ENCODE measurements at regions not wholly inside any gene's neighbourhood (a gene's known extent, or its start where the extent isn't known, plus 50 kb on each side); places are given as distances from the start of the nearest gene placed in this dataset.

DNA sequence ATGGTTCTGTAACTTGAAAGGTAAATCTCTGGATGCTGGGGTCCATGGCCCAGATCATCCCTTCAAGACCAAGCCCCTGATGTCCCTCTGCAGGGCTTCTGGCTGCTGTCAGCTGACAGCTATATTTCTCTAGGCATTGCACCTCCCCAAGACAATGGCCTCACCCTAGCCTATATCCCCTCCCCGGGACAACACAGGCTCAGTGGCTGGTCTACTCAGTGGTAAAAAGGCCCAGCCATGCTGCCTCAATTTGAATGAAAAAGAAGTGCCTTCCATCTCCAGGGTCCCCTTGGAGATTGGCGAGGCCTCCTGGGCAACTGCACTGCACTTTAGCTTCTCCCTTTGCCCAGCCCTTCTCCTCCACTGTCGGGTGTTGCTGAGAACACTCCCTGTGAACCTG lies 602.8 kb downstream of the CDH26 start:
- H3K27ac Mint-ChIP-seq (ENCODE audit: unreplicated experiment): no peak overlapping the region
- no peak for DNase-seq (ENCODE audit: low spot score)
- no peaks in the 10 kb centered on the region for H3K36me3 Mint-ChIP-seq (ENCODE audit: low read depth)
- no peak overlapping the region for H3K4me3 Mint-ChIP-seq (ENCODE audit: unreplicated experiment)
- H3K4me1 Mint-ChIP-seq (ENCODE audit: low read depth): no peaks in the 10 kb centered on the region
- peaks cover 16% of the 10 kb centered on the region for H3K27me3 Mint-ChIP-seq (ENCODE audit: low read depth)
- H3K9me3 Mint-ChIP-seq (ENCODE audit: low read depth): no peaks in the 10 kb centered on the region
- TF ChIP-seq, protein P1, sequence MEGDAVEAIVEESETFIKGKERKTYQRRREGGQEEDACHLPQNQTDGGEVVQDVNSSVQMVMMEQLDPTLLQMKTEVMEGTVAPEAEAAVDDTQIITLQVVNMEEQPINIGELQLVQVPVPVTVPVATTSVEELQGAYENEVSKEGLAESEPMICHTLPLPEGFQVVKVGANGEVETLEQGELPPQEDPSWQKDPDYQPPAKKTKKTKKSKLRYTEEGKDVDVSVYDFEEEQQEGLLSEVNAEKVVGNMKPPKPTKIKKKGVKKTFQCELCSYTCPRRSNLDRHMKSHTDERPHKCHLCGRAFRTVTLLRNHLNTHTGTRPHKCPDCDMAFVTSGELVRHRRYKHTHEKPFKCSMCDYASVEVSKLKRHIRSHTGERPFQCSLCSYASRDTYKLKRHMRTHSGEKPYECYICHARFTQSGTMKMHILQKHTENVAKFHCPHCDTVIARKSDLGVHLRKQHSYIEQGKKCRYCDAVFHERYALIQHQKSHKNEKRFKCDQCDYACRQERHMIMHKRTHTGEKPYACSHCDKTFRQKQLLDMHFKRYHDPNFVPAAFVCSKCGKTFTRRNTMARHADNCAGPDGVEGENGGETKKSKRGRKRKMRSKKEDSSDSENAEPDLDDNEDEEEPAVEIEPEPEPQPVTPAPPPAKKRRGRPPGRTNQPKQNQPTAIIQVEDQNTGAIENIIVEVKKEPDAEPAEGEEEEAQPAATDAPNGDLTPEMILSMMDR (IDR thresholded peaks at IDR 0.05): no peak

DNA sequence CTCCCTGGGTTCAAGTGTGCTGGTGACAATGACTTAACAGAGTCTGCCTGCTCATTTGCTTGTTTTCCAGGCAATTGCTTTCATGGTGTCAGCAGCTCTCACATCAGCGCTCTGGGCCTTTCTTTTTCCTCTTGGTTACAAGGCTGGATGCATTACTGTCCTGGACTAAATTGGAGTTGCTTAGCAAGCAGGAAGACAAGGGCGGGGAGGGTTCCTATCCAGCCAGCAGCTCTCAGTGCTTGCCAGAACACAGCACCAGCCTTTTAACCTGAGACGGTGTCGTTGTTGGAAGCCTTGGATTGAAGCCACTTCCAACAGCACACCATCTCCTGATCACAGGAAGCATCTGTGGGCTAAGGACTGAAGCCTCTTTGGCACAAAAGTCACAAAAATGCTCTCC lies 606.9 kb downstream of the CDH26 start:
- H3K27me3 Mint-ChIP-seq (ENCODE audit: low read depth): peaks cover 13% of the 10 kb centered on the region
- TF ChIP-seq, protein P1 (IDR thresholded peaks at IDR 0.05): no peak
- H3K4me1 Mint-ChIP-seq (ENCODE audit: low read depth): no peaks in the 10 kb centered on the region
- H3K27ac Mint-ChIP-seq (ENCODE audit: unreplicated experiment): no peak overlapping the region
- no peak overlapping the region for H3K4me3 Mint-ChIP-seq (ENCODE audit: unreplicated experiment)
- no peak for DNase-seq (ENCODE audit: low spot score)
- no peaks in the 10 kb centered on the region for H3K36me3 Mint-ChIP-seq (ENCODE audit: low read depth)
- peaks cover 4% of the 10 kb centered on the region for H3K9me3 Mint-ChIP-seq (ENCODE audit: low read depth)

DNA sequence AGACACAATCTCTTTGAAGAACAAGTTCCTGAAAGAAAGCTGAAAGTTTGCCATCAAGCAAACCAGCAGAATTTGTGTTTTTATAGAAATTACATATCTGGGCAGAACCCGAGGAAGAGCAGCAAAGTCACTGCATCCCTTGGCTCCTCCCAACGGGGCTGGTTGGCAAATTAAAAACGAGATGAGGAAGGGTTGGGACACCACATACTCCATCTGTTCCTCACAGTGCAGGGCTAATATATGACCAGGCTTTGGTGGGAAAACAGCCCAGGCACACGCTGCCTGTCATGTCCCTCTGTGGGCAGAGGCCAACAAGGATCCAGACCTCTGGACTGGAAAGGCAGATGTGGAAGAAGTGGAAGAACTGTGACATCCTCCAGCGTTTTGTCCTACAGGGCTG lies 607.3 kb downstream of the CDH26 start:
- Mint-ChIP-seq H3K27me3 (ENCODE audit: low read depth) (peaks cover 11% of the 10 kb centered on the region), H3K9me3 (ENCODE audit: low read depth) (peaks cover 6% of the 10 kb centered on the region), H3K36me3 (ENCODE audit: low read depth) (no peaks in the 10 kb centered on the region), H3K4me1 (ENCODE audit: low read depth) (no peaks in the 10 kb centered on the region), H3K4me3 (ENCODE audit: unreplicated experiment) (no peak overlapping the region), H3K27ac (ENCODE audit: unreplicated experiment) (no peak overlapping the region)
- TF ChIP-seq, protein P1 (IDR thresholded peaks at IDR 0.05): no peak
- DNase-seq (ENCODE audit: low spot score): no peak

DNA sequence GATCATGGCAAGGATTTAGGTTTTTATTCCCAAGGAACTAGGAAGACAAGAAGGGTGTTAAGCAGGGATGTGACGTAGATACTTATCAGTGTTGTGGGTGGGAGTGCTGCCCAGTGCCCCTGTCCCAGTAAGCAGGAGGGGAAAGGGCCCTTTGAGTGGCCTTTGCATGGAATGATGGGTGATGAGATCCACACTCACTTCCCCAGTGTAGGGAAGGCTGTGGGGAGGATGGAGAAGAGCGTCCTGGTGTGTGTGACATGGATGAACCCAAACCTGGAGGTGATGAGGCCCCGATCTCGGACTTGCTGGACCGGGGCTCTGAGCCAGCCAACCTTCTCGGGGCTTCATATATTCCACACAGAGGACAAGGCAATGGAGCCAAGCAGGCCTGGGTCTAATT lies 610.9 kb downstream of the CDH26 start:
- no peak for DNase-seq (ENCODE audit: low spot score)
- Mint-ChIP-seq H3K4me3 (ENCODE audit: unreplicated experiment) (no peak overlapping the region), H3K9me3 (ENCODE audit: low read depth) (peaks cover 6% of the 10 kb centered on the region), H3K4me1 (ENCODE audit: low read depth) (no peaks in the 10 kb centered on the region), H3K27ac (ENCODE audit: unreplicated experiment) (no peak overlapping the region), H3K36me3 (ENCODE audit: low read depth) (no peaks in the 10 kb centered on the region), H3K27me3 (ENCODE audit: low read depth) (no peaks in the 10 kb centered on the region)
- TF ChIP-seq, protein P1 (IDR thresholded peaks at IDR 0.05): no peak

DNA sequence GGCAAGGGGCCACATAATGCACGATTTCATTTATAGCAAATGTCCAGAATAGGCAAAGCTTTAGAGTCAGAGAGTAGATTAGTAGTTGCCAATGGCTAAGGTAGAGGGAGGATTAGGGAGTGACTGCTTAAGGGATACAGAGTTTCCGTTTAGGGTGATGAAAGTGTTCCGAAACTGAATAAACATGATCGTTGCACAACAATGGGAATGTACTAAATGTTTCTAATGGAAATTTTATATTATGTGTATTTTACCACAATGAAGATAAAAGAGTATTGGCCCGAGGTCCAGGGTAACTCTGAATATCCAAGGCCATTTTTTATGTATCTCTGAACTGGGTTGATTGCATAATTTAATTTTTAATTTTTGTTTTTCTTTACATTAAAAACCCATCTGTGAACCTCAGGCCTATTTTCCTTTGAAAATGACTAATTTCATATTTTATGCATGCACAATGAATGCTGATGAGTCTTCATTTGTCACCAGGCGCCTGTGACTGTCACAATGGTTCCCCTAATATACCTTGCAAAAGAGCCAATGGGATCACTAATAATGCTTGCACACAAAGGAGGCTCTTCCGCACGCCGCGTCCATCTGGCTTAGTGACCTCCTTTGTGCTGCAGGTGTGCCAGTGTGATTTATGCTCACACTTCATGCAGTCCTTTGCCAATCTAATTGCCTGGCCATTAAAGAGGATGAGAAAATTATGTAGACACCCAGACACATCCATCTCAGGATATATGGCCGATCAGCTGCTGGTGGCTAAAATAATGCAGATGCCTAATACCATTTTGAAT lies 612.5 kb downstream of the CDH26 start:
- DNase-seq (ENCODE audit: low spot score): no peak
- TF ChIP-seq, protein P1 (IDR thresholded peaks at IDR 0.05): no peak
- H3K9me3 Mint-ChIP-seq (ENCODE audit: low read depth): peaks cover 6% of the 10 kb centered on the region
- H3K27ac Mint-ChIP-seq (ENCODE audit: unreplicated experiment): no peak overlapping the region
- H3K4me3 Mint-ChIP-seq (ENCODE audit: unreplicated experiment): no peak overlapping the region
- no peaks in the 10 kb centered on the region for H3K4me1 Mint-ChIP-seq (ENCODE audit: low read depth)
- no peaks in the 10 kb centered on the region for H3K27me3 Mint-ChIP-seq (ENCODE audit: low read depth)
- H3K36me3 Mint-ChIP-seq (ENCODE audit: low read depth): no peaks in the 10 kb centered on the region
